GM18951 (cell line): ENCODE measurements at regions not wholly inside any gene's neighbourhood (a gene's known extent, or its start where the extent isn't known, plus 50 kb on each side); places are given as distances from the start of the nearest gene placed in this dataset.

ENCODE experiments used
- POLR2A ChIP-seq: IDR thresholded peaks from 4 replicates; pipeline ENCODE4 v1.6.1; 2011; ENCODE audit warnings: mild to moderate bottlenecking; ENCODE audit not compliant: insufficient read length, insufficient read depth; ENCODE audit errors: extremely low read depth
- in situ Hi-C: fragments of 300-500 bp; cut with MboI; formaldehyde crosslinking; loops from one replicate; pipeline ENCODE4 v1.12.0; 2022; ENCODE audit warnings: low sequenced_read_pairs, mixed read lengths, inconsistent platforms; ENCODE audit not compliant: unreplicated experiment

DNA sequence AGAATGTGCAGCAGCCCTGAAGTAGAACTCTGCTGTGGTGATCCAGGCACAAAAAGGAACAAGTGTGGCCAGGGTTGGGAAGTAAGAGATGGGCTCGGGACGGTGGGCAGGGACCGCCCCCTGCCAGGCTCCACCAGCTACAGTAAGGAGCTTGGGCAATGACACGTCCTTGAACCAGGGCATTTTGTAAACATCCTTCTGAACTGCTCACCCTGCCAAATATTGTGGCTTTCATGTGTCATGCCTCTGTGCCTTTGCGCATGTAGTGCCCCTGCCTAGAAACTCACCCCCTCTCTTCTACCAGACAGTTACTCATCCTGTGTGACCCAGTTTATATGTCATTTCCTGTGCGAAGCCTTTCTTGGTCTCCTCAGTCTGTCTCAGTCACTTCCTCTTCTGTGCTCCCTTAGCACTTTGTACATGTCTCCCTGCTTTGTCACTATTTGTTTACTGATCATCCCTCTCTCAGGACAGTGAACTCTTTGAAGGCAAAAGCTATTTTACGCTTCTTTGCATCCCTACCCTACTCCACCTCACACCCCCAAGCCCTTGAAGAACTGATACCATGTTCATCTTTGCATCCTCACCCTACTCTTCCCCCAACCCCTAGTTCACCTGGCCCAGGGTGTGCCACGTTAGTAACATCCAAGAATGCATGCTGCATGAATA is 108.9 kb upstream of the PLEKHG7 start:
- in situ Hi-C loops = loop anchor here (25.0 kb wide), 1 partner anchor 1032 kb away; no protein-coding TSS in a partner anchor
- no peak for TF ChIP-seq POLR2A

DNA sequence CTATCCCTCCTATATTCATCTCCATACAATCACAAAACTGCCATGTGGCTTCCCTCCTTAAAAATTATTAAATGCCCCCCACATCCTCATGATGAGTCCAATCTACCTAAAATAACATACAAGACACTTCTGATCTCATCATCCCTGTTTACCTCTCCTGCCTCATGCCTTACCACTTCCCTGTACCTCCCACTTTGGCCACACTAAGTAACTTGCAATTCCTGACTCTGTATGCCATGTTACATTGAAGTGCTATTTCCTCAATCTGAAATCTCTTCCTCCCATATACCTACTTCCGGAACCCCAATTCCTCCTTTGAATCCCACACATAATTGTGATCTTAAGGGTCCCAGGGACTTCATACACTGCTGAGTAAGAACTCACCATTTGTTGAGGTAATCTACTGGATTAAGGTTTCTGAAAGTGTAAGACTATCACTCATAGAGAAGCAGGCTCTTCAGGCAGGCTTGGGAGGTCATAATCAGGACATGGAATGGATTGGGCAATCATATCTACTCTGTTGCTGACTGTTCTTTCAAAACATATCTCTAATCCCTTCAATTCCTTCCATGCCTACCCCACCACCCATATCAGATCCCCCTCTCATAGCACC is 117.6 kb upstream of the PLEKHG7 start:
- TF ChIP-seq POLR2A = no peak
- in situ Hi-C loops = loop anchor here (25.0 kb wide), 1 partner anchor 1023 kb away; no protein-coding TSS in a partner anchor

DNA sequence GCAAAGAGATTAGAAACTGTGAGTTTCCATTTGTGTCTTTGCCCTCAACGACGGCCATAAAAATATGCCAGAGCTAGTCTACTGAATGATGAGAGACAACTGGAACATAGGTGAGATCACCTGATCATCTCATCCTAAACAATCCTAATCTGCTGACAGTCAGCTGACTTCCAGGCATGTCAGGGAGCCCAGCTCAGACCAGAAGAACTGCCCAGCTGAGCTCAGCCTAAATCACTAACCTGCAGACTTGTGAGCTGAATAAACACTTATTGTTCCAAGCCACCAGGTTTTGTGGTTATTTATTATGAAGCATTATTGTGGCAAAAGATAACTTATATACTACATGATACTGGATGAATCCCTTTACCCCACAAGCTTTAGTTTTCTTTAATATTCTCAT is 118.9 kb upstream of the PLEKHG7 start:
- TF ChIP-seq POLR2A = no peak
- in situ Hi-C loops = loop anchor here (25.0 kb wide), 1 partner anchor 1022 kb away; no protein-coding TSS in a partner anchor

DNA sequence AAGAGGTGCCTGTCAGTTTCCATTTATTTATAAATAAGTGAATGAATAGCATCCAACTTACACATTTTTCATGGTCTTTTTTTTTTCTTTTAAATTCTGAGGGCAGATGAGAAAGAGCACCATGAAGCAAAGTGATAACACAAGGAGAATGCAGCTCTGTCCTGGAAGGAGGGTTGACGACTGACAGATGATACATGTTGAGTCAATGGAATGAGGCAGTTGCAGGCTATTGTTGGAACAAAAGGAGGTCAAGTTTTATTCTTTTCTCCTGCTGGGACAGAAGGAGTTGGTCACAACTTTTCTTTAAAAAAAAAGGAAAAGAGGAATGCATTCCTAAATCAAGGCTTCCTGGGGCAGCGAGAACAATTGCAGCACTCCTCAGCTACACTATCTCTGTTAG is 119.9 kb upstream of the PLEKHG7 start:
- in situ Hi-C loops = loop anchor here (25.0 kb wide), 1 partner anchor 1021 kb away; no protein-coding TSS in a partner anchor
- no peak for TF ChIP-seq POLR2A

DNA sequence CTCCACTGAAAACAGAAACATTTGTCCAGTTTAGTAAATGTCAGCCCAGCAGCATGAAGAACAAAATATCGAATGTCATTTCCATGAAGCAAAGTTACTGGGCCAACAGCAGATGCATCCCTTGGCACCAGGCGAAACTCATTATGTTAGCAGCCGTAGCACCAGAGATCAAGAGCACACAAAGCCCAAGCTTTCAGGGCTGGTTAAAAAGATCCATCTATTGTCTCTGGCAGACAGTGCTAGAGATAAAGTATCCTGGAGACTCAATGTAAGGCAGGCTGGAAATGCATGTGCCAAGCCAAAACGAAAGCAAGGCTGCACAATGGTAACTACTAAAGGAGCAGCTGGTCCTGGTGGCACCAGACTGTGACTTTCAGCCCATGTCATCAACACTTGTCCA is 120.3 kb upstream of the PLEKHG7 start:
- in situ Hi-C loops = loop anchor here (25.0 kb wide), 1 partner anchor 1020 kb away; no protein-coding TSS in a partner anchor
- TF ChIP-seq POLR2A = no peak

DNA sequence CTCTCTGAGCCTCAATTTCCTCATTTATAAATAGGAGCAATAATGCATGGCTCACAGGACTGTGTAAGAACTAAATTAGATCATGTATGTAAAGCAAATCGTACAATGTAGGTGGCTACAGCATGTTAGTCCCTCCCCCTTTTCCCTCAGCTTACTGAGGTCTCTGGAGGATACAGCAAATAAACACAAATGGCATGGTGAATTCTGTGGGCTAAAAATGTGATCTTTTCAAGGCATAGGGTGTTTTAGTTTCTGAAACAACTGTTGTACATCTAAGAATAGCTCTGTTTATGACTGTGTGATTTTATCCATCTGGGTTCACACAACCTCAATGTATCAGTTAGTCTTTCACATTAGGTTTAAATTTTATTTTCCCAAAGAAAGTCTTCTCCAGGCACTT is 121.2 kb upstream of the PLEKHG7 start:
- in situ Hi-C loops = loop anchor here (25.0 kb wide), 1 partner anchor 1019 kb away; no protein-coding TSS in a partner anchor
- TF ChIP-seq POLR2A = no peak

DNA sequence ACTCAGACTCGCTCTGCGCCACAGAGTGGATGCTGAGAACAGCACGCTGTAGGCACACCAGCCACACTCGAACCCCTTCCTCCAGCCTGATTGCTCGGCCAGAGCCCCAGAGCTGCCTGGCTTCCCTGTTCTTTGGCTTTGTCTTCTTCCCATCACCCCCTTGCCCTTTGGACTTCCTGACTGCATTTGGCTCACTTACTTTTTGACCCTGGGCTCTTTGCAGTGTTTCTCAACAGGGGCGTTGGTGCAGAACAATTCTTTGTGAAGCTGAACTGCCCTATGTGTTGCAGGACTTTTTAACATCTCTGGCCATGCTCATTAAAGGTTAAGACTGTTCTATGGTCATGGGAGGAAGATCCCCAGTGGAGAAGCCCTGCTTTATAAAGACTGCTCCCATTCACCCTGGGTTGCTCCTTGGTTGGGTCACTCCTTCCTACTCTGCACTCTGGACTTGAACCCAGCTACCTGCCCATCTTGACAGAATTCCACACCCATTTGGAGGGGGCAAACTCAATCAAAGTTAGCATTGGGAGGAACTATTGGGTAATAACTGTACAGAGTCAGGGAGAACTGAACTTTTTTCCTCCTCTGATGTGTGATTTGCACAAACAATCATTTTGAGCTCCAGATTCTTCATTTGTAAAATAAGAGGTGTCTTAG is 127.7 kb upstream of the PLEKHG7 start:
- TF ChIP-seq POLR2A = no peak
- in situ Hi-C loops = loop anchor here (10.0 to 25.0 kb wide), 3 partner anchors 430 to 1190 kb away; partner anchors contain the start of gene BTG1

DNA sequence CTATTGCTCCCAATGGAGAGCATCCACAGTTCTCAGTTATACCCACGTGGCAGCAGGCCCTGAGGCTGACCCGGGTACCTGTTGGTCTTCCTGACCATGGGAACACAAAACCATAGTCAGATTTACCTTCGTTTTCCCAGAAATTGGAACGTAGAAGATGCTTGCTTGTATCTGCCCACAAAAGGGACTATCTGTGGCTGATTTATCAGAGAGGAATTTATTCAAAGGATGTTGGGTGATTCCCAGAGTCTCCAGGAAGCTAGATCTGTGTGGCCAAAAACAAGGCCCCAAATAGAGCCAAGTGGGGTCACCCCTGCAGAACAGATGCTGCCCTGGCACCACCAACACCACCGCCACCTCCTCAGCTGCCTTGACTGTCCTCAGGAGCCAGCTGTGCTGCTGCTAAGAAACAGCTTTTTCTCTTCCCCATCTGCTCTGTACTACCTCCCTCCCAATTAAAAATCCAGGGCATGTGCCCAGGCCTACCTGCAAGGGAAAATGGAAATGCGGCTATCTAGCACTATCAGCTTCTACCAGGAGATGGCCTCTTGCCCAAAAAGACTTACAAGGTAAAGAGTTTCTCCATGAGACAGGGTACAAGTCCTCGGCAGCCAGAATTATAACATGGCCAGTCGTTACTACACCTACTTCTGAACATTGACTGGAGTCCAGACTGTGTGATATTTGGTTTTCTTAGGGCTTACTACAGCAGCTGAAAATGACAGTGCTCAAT is 128.6 kb upstream of the PLEKHG7 start:
- in situ Hi-C loops = loop anchor here (10.0 kb wide), 2 partner anchors 429 to 1189 kb away; partner anchors contain the start of gene BTG1
- no peak for TF ChIP-seq POLR2A

DNA sequence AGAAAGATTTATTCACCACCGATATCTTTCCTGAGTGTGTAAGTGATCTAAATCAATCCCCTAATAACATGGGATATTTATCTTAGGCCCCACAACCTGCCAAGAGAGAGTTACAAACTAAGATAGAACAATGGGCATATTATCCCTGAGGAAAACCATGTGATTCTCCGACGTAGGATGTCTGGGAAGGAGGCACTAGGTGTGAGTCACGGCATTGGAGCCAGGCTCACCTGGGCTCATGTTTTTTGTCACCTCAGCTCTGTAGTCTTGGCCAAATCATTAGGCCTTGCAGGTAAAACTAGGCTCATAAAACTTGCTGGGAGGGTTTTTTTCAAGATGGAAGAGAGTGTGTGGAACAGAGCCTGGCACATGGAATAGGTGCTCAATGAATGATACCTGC is 129.7 kb upstream of the PLEKHG7 start:
- no peak for TF ChIP-seq POLR2A
- in situ Hi-C loops = loop anchor here (10.0 kb wide), 2 partner anchors 428 to 1188 kb away; partner anchors contain the start of gene BTG1

DNA sequence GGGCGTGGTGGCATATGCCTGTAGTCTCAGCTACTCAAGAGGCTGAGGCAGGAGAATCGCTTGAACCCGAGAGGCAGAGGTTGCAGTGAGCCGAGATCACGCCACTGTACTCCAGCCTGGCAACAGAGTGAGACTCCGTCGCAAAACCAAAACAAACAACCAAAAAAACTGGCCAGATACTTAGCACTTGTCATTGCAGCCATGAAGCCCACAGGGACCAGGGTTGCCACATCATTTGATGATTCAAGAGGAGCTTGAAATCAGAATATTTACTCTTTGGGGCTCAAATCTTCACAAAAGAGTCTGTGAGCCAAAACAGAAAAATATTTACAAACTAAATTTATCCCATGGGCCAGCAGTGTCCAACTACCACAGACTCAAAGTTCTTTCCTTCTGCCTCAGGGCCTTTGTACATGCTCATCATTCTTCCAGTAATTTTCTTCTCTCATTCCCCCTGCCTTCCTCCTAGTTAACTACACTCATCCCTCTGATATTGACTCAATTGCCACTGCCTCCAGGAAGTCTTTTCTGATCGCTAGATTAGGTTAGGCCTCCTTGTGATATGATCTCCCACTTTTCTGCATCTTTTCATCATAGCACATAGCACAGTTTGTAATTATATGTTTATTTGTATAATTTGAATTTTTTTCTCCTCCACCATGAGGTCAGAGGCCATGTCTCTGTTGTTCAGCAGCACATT is 130.8 kb upstream of the PLEKHG7 start:
- in situ Hi-C loops = loop anchor here (10.0 kb wide), 2 partner anchors 427 to 1187 kb away; partner anchors contain the start of gene BTG1
- TF ChIP-seq POLR2A = no peak

DNA sequence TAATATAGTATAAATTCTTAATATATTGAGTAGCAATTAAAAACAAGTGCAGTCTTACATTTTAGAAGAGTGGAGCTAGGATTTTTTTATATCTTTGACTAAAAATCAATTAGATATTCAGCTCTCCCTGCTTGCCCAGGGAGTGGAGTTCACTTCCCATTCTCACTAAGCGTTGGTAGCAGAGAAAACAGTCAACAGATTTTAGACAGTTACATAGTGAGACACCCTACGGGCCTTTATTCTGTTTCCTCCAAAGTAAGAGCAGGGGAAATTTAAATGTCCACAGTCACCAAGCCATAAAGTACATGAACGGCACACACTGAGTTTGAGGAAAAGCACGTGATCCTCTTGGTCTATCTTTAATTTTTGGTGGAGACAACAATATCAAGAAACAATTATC is 131.6 kb upstream of the PLEKHG7 start:
- no peak for TF ChIP-seq POLR2A
- in situ Hi-C loops = loop anchor here (10.0 kb wide), 2 partner anchors 426 to 1186 kb away; partner anchors contain the start of gene BTG1
